ENCODE measurements at regions not wholly inside any gene's neighbourhood (a gene's known extent, or its start where the extent isn't known, plus 50 kb on each side); places are given as distances from the start of the nearest gene placed in this dataset.

DNA sequence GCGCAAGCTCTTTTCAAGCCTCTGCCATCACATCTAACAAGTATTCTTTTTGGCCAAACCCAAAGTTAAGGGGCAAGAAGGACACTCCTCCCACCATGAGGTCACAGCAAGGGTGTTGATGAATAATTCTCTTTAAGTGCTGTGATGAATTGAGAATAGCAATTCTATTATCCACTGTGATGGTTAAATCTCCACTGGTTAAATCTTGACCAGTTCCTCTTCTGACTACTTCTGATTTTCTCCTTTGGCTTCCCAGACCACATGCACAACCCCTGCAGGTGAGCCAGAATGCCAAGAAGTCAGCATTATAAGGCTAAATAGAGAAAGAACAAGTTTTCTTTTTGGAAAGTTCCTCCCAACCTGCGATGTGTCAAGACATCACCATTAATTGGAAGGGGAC is 90.6 kb upstream of the BCL2L14 start (continued):
- TF ChIP-seq, protein P1, sequence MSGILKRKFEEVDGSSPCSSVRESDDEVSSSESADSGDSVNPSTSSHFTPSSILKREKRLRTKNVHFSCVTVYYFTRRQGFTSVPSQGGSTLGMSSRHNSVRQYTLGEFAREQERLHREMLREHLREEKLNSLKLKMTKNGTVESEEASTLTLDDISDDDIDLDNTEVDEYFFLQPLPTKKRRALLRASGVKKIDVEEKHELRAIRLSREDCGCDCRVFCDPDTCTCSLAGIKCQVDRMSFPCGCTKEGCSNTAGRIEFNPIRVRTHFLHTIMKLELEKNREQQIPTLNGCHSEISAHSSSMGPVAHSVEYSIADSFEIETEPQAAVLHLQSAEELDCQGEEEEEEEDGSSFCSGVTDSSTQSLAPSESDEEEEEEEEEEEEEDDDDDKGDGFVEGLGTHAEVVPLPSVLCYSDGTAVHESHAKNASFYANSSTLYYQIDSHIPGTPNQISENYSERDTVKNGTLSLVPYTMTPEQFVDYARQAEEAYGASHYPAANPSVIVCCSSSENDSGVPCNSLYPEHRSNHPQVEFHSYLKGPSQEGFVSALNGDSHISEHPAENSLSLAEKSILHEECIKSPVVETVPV (CRISPR knock-in tag; IDR thresholded peaks at IDR 0.05), result no peak
- TF ChIP-seq ZC3H10 (CRISPR knock-in tag; IDR thresholded peaks at IDR 0.05) (no peak), ESRRG (CRISPR knock-in tag; IDR thresholded peaks at IDR 0.05) (no peak), ISL1 (CRISPR knock-in tag; IDR thresholded peaks at IDR 0.05) (no peak), SNAI2 (CRISPR knock-in tag; IDR thresholded peaks at IDR 0.05) (no peak), GLIS3 (CRISPR knock-in tag; IDR thresholded peaks at IDR 0.05) (no peak), TCF4 (CRISPR knock-in tag; IDR thresholded peaks at IDR 0.05; ENCODE audit: borderline replicate concordance) (no peak)

DNA sequence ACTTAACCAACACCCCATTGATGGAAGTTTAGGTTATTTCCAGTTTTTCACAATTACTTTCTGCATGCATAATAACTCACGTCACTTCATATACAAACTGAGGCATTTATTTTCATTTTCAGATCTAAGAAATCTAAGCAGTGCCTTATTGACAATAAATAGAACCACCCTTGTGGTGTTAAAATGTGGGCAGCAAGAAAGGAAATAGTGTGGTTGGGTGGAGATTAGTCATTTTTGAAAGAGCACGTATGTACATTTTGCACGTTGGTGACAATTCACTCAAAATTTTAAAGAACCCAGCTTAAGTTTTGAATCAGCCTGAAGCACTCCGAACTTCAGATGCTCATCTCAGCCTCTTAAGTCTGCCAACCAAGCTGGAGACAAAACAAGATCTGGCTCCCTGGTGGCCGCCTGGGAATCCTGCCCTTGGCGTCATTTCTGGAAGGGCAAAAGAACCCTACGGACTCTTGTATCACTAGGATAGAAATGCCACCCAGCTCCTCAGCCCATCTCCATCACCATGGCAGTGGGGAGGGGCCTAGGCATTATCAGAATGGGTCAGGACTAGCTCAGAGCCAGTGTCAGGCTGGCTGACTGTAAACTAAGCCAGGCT is 89.5 kb upstream of the BCL2L14 start:
- TF ChIP-seq, protein P2, sequence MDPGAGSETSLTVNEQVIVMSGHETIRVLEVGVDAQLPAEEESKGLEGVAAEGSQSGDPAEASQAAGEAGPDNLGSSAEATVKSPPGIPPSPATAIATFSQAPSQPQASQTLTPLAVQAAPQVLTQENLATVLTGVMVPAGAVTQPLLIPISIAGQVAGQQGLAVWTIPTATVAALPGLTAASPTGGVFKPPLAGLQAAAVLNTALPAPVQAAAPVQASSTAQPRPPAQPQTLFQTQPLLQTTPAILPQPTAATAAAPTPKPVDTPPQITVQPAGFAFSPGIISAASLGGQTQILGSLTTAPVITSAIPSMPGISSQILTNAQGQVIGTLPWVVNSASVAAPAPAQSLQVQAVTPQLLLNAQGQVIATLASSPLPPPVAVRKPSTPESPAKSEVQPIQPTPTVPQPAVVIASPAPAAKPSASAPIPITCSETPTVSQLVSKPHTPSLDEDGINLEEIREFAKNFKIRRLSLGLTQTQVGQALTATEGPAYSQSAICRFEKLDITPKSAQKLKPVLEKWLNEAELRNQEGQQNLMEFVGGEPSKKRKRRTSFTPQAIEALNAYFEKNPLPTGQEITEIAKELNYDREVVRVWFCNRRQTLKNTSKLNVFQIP (CRISPR knock-in tag; IDR thresholded peaks at IDR 0.05; ENCODE audit: borderline replicate concordance, low read depth), result no peak
- no peak for ATAC-seq

DNA sequence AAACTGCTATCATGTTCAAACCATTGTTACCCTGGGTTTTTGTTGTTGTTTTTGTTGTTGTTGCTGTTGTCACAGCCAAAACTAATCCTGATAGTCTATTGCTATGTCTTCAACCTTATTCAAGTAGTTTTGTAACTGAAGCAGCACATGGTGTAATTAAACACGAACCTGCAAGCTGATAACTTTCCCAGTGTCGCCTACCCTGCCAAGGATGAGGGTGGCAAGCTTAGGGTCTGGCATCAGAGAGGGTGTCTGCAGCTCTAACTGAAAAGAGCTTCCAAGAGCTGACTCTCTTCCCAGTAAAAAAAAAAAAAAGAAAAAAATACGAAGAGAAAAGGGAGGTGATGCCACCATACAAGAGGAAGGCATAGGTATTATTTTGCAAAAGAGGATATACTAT is 86.3 kb upstream of the BCL2L14 start:
- no peak for TF ChIP-seq ARNTL (CRISPR knock-in tag; IDR thresholded peaks at IDR 0.05; ENCODE audit: borderline replicate concordance, low read depth)
- no peak for TF ChIP-seq GLIS3 (CRISPR knock-in tag; IDR thresholded peaks at IDR 0.05)
- TF ChIP-seq, protein P2 (CRISPR knock-in tag; IDR thresholded peaks at IDR 0.05; ENCODE audit: borderline replicate concordance, low read depth), result no peak
- no peak for TF ChIP-seq PPARA (CRISPR knock-in tag; IDR thresholded peaks at IDR 0.05; ENCODE audit: borderline replicate concordance)
- no peak for TF ChIP-seq CSDC2 (CRISPR knock-in tag; IDR thresholded peaks at IDR 0.05)
- no peak for TF ChIP-seq ZFP3 (CRISPR knock-in tag; IDR thresholded peaks at IDR 0.05)
- ATAC-seq, result no peak

GRCh38 chr12:11986165-11986564 is 84.6 kb upstream of the BCL2L14 start:
- TF ChIP-seq GLIS3 (CRISPR knock-in tag; IDR thresholded peaks at IDR 0.05) (no peak), ZNF565 (CRISPR knock-in tag; conservative IDR thresholded peaks at IDR 0.05; ENCODE audit: low read depth) (no peak), BACH2 (CRISPR knock-in tag; IDR thresholded peaks at IDR 0.05; ENCODE audit: borderline replicate concordance) (no peak), CREB5 (CRISPR knock-in tag; IDR thresholded peaks at IDR 0.05; ENCODE audit: low read depth) (no peak), CSDC2 (CRISPR knock-in tag; IDR thresholded peaks at IDR 0.05) (no peak), RARB (CRISPR knock-in tag; IDR thresholded peaks at IDR 0.05) (no peak), SNAI2 (CRISPR knock-in tag; IDR thresholded peaks at IDR 0.05) (no peak), ZFP3 (CRISPR knock-in tag; IDR thresholded peaks at IDR 0.05) (no peak), ISL1 (CRISPR knock-in tag; IDR thresholded peaks at IDR 0.05) (no peak), ESRRG (CRISPR knock-in tag; IDR thresholded peaks at IDR 0.05) (no peak), ZNF8 (CRISPR knock-in tag; IDR thresholded peaks at IDR 0.05) (no peak), ARNTL (CRISPR knock-in tag; IDR thresholded peaks at IDR 0.05; ENCODE audit: borderline replicate concordance, low read depth) (no peak), PPARA (CRISPR knock-in tag; IDR thresholded peaks at IDR 0.05; ENCODE audit: borderline replicate concordance) (no peak), ZFP30 (CRISPR knock-in tag; IDR thresholded peaks at IDR 0.05) (no peak), TOX (CRISPR knock-in tag; IDR thresholded peaks at IDR 0.05; ENCODE audit: borderline replicate concordance) (no peak), OSR1 (CRISPR knock-in tag; IDR thresholded peaks at IDR 0.05) (no peak), ZC3H10 (CRISPR knock-in tag; IDR thresholded peaks at IDR 0.05) (no peak)
- TF ChIP-seq, protein P3, sequence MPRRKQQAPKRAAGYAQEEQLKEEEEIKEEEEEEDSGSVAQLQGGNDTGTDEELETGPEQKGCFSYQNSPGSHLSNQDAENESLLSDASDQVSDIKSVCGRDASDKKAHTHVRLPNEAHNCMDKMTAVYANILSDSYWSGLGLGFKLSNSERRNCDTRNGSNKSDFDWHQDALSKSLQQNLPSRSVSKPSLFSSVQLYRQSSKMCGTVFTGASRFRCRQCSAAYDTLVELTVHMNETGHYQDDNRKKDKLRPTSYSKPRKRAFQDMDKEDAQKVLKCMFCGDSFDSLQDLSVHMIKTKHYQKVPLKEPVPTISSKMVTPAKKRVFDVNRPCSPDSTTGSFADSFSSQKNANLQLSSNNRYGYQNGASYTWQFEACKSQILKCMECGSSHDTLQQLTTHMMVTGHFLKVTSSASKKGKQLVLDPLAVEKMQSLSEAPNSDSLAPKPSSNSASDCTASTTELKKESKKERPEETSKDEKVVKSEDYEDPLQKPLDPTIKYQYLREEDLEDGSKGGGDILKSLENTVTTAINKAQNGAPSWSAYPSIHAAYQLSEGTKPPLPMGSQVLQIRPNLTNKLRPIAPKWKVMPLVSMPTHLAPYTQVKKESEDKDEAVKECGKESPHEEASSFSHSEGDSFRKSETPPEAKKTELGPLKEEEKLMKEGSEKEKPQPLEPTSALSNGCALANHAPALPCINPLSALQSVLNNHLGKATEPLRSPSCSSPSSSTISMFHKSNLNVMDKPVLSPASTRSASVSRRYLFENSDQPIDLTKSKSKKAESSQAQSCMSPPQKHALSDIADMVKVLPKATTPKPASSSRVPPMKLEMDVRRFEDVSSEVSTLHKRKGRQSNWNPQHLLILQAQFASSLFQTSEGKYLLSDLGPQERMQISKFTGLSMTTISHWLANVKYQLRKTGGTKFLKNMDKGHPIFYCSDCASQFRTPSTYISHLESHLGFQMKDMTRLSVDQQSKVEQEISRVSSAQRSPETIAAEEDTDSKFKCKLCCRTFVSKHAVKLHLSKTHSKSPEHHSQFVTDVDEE (CRISPR knock-in tag; IDR thresholded peaks at IDR 0.05), result no peak
- TF ChIP-seq, protein P2 (CRISPR knock-in tag; IDR thresholded peaks at IDR 0.05; ENCODE audit: borderline replicate concordance, low read depth), result no peak
- no peak for ATAC-seq

All from SK-N-SH treated with all-trans-retinoic acid at 6 μM for 48 hours (cell line).